ENCODE measurements at regions not wholly inside any gene's neighbourhood (a gene's known extent, or its start where the extent isn't known, plus 50 kb on each side); places are given as distances from the start of the nearest gene placed in this dataset.

- Histone ChIP-seq H4K5ac (ENCODE audit: insufficient read length, low read depth, low read length) (no peak overlapping the region), H3K79me2 (ENCODE audit: insufficient read depth, low read length) (no peaks in the 10 kb centered on the region), H3K4me1 (ENCODE audit: insufficient read depth, low read length) (no peaks in the 10 kb centered on the region), H2BK120ac (ENCODE audit: low read depth, low read length, poor library complexity, severe bottlenecking) (no peak overlapping the region), H3K27ac (ENCODE audit: insufficient read length, low read depth, low read length) (no peak overlapping the region), H2AFZ (ENCODE audit: low read length) (no peak overlapping the region), H3K18ac (ENCODE audit: insufficient read length, low read depth, low read length) (no peak overlapping the region), H2BK12ac (ENCODE audit: insufficient read length, low read depth, low read length) (no peak overlapping the region), H4K91ac (ENCODE audit: insufficient read length, low read depth, low read length) (no peak overlapping the region), H3K79me1 (ENCODE audit: insufficient read depth, low read depth, low read length, poor library complexity, severe bottlenecking) (no peaks in the 10 kb centered on the region), H4K20me1 (ENCODE audit: control insufficient read depth, insufficient read depth, insufficient read length) (no peaks in the 10 kb centered on the region), H3K14ac (ENCODE audit: insufficient read depth, low read length) (no peak overlapping the region), H3K23ac (ENCODE audit: insufficient read length, low read depth, low read length) (no peak overlapping the region), H4K8ac (replicated peaks; ENCODE audit: insufficient read length, low read depth, low read length) (no peak overlapping the region), H3T11ph (ENCODE audit: low read length) (no peak overlapping the region), H2BK5ac (ENCODE audit: insufficient read length, low read length) (no peak overlapping the region), H2BK20ac (ENCODE audit: low read depth, low read length, poor library complexity, severe bottlenecking) (no peak overlapping the region), H3K4me2 (ENCODE audit: insufficient read depth, insufficient read length, low read length) (no peak overlapping the region), H2AK5ac (ENCODE audit: insufficient read length, low read length) (no peak overlapping the region), H3K56ac (ENCODE audit: insufficient read length, low read depth, low read length) (no peak overlapping the region), H3K9me3 (ENCODE audit: control insufficient read depth, low read depth, low read length) (no peaks in the 10 kb centered on the region), H3K4ac (ENCODE audit: low read depth, low read length) (no peak overlapping the region), H2BK15ac (ENCODE audit: low read depth, low read length) (no peak overlapping the region), H3K27me3 (ENCODE audit: insufficient read depth, low read length) (no peaks in the 10 kb centered on the region), H3K9ac (ENCODE audit: extremely low read depth, insufficient read length, low read length) (no peak overlapping the region), H3K23me2 (ENCODE audit: insufficient read length, low read depth, low read length, poor library complexity, severe bottlenecking) (no peaks in the 10 kb centered on the region)
- no CpG with 5 or more reads among the region's 1 CpG for WGBS (ENCODE audit: extremely low coverage, insufficient read length, low lambda C conversion rate)
- Mint-ChIP-seq H3K36me3 (ENCODE audit: insufficient read depth in 1 of 3, low read depth in 3 of 3) (no peaks in the 10 kb centered on the region), H3K9me3 (no peaks in the 10 kb centered on the region; a peak in 1 of 5 replicates), H3K4me3 (no peak overlapping the region), H3K4me1 (no peaks in the 10 kb centered on the region), H3K27me3 (ENCODE audit: low read depth) (no peaks in the 10 kb centered on the region), H3K27ac (no peak overlapping the region)
- DNase-seq, result no peak
- no peak for TF ChIP-seq CTCF (conservative IDR thresholded peaks at IDR 0.05)
Observed at GRCh38 chr9:82790875-82791274, 272.1 kb downstream of the RASEF start.
